ENCODE measurements at regions not wholly inside any gene's neighbourhood (a gene's known extent, or its start where the extent isn't known, plus 50 kb on each side); places are given as distances from the start of the nearest gene placed in this dataset.

- TF ChIP-seq CTCF (IDR thresholded peaks at IDR 0.05; ENCODE audit: low read length) (no peak), EZH2 (optimal IDR thresholded peaks at IDR 0.05; ENCODE audit: low read depth, low read length) (no peak)
Observed at GRCh38 chr15:95035106-95035505, 803.7 kb downstream of the MCTP2 start.

Measured in MM.1S (cell line).